ENCODE measurements at regions not wholly inside any gene's neighbourhood (a gene's known extent, or its start where the extent isn't known, plus 50 kb on each side); places are given as distances from the start of the nearest gene placed in this dataset.

DNA sequence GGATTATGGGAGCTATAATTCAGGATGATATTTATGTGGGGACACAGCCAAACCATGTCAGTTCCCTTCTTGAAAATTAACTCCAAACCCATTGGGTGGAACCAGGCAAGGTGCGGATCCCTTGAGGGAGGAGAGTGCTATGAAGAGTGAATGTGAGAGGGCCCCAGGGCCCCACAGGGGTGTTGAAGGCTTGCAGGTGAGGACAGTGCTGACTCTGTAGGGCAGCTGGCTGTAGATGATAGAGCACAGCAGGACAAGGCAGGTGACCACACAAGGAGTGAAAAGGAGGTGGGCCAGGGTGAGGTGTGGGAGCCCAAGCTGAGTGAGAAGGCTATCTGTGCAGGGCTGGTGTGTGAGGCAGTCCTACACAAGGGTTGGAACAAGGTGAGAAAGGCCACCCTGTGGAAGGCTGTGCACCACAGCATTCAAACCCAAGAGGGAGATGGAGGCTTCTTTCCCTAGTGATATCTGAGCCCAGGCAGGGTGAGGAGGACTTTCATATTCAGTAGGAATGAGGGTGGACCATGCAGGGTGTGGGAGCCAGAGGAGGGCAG lies 746.0 kb upstream of the CELF2 start:
- no peak for DNase-seq (ENCODE audit: low read depth in 2 of 2)

DNA sequence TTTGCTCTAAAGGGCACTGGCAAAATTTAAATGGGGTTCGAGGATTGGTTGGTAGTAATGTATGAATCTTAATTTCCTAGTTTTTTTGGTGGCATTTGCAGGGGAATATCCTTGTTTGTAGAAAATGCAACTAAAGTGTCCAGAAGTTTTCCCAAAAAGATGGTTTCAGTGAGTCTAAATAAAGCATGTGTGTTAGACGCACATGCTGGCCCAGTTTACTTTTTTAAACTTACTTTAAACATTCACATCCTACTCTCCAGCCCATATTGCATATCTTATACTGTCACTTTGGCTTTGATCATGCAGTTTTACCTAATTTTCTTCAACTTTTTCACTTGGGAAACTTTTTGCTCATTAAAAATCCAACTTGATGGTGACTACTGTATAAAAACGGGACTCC lies 744.0 kb upstream of the CELF2 start:
- DNase-seq (ENCODE audit: low read depth in 2 of 2), result no peak

DNA sequence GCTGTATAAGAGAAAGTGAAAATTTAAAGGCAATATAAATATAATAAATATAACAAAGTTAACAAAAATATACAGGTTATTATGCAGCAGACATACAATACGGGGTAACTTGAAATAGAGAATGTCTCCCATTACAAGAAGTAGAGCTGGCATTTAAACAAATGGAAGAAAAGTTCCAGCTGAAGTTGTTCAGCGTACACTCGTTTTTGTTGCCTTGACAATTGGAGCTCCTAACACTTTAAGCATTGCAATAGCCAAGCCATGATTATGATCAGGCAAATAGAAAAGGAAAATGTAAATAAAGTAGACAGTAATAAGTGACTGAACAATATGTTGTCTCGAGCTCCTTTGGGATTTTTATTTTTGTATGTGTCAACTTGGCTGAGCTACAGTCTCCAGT lies 737.8 kb upstream of the CELF2 start:
- DNase-seq (ENCODE audit: low read depth in 2 of 2), result no peak

DNA sequence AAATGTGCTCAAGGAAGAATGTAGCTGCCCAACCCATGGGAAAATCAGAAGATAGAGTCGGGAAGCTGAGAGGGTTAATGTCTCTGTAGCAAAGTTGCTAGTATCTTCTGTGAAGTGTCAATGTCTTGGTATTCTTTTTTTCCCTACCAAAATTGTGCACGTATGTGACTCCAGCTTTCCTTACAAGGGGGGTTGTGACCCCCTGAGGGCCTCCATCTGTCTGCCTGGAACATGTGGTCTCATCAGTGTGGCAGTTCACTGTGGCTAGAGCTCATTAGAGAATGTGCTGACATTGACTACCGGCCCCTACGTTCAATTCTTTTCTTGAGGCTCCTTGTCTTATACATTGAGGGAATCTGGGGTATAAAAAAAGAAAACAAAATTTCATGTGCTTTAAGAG lies 725.2 kb upstream of the CELF2 start:
- DNase-seq (ENCODE audit: low read depth in 2 of 2), result no peak

DNA sequence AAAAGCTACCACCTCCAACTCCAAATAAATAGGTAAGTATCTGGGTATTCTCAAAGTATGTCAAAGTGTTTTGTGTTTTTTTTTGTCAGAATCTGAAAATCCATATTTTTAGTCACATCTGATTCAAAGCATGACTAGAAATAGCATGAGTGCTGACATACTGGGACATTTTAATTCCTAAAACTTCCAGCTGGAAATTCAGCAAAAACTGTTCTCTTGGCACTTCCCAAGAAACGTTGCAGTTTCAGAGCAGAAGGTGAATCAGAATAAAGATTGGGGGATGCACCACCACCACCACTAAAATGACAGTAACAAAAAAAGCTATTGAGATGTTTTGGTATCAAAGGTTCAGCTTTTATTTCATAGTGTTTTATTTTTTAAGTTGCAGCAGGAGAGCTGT lies 724.6 kb upstream of the CELF2 start:
- no peak for DNase-seq (ENCODE audit: low read depth in 2 of 2)

DNA sequence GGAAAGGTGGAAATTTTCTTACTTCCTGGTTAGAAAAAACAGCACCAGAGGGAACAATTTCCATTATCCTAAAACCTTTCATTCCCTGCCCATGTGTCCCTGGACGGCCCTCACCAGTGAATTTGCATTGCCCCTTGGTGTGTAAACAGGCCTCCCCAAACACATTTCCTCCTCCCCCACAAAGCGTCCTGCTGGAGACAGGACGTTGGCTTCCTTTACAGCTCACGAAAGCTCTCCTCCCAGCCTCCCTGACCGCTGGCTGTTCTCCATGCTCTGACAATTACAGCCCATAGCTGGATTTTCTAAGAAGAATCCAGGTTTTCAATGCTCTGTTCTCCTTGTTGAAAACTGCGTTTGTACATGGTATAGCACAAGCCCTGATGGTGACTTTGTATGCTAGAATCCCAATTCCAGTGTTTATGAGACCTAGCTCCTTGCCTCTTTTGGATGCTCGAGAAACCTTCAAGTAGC lies 724.2 kb upstream of the CELF2 start:
- no peak for DNase-seq (ENCODE audit: low read depth in 2 of 2)

DNA sequence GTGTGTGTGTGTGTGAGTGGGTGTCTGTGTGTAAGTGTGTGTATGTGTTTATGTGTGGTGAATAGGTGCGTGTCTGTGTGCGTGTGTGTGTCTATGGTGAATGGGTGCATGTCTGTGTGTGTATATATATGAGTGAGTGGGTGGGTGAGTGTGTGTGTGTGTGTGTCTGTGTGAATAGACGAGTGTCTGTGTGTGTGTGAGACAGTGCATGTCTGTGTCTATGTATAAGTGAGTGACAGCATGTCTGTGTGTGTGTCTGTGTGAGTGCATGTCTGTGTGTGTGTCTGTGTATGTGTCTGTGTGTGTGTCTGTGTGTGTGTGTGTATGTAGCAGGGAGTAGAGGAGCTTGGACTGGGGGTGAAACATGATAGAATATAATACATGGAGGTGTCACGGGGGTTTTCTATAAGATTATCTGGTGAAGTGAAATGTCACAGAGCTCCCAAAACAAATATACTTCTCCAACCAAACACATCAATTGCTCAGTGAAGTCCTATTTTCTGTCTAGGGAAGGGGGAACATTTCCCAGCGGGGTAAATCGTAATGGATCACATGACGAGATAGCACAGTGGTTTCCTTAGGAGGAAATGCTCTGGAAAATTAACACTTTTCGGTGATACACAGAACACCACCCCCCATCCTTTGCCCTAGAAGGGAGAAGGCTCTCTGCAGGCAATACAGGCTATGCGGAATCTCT lies 723.3 kb upstream of the CELF2 start:
- no peak for DNase-seq (ENCODE audit: low read depth in 2 of 2)

DNA sequence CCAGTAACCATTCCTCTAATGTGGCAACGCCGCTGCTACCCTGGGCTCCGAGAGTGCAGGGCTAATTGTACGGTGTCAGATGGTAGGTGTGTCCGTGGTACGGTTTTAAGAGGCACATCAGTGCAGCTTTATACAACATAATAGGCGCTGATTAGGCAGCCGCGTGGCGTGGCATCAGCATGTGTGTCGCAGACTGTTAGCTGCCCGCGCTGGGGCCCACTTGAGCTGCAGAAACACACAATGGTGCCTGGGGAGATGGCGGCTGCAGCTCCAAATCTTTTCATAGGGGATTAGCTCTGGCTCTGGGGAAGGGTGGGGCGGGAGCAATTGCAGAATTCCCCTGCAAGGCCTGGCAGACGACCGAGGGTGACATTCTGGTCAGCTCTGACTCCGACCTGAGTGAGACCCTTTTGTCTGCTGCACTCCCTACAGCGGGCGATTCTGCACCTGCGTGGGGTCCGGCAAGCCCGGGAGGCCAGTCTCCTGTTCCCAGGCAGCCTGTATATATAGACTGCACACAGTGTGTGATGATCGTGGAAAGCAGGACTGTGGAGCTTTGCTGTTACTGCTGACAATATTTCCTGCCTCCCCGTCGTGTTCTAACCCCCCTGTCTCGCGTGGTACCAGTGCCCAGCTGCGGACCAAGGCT lies 722.7 kb upstream of the CELF2 start:
- no peak for DNase-seq (ENCODE audit: low read depth in 2 of 2)

DNA sequence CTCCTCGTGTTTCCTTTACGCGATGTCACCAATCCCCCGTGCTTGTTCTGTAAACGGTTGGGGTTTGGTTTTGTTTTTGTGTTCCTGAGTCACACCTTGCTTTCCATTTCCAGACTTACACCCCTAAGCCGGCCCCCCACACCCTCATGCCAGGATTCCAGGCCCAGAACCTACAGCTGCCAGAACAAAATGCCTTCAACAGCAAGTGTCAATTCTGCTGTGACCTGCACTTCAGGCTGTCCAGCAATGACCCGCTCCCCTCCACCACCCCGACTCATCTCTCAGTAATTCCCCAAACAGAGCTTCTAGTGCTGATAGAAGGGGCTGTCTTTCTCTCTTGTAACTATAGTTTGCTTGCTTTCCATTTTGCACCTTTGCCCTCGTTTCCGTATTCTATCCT lies 722.1 kb upstream of the CELF2 start:
- DNase-seq (ENCODE audit: low read depth in 2 of 2), result no peak

DNA sequence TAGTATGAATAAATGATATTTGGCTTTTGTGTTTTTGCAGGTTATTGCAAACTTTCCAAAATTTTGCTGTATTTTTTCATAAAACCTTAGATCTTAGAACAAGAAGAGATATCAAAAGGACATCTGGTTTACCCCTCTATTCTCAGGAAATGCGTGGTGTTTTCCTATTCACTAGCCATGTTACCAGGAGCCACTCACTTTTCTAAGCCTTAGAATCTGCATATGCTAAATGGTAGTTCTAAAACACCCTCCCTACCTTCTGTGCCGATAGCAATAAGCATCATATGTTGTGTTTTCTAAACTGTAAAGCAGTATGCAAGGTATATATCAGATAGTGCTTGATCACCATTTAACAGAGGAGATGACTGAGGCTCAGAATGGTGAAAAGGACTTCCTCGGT lies 715.0 kb upstream of the CELF2 start:
- DNase-seq (ENCODE audit: low read depth in 2 of 2), result no peak

DNA sequence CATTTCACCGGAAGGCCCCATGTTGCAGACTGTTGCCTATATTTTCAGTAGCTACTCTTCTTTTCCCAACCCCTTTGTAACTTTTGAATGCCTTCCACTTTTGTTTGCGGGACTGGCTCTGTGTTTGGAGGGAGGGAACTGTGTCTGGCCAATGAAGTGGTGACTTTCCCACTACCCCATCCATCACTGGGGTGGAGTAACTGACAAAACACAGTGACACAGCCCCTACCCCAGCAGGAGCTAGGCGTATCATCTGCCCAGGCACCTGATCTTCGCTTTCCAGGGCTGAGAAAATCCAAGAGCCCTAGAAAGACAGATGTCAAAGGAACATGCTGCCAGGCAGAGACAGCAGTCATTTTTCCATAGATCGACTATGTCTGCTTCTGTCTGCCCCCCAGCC lies 710.6 kb upstream of the CELF2 start:
- no peak for DNase-seq (ENCODE audit: low read depth in 2 of 2)

DNA sequence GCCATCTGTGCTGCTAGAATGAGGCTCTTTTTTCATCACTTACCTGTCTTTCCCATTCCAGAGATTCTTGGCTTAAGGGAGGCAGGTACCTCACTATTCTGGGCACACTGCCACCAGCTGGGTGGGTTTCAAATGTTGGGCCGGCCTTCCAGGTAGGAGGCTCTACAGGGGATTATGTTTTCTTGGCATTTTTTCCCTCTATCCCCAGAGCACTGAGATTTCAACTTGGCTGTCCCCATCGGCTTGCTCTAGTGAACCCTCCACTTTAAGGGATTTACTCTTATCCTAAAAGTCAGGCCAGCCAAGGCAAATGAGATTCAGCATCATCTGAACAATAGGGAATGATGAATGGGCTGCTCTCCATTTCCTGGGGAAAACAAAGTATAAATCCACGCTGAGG lies 710.1 kb upstream of the CELF2 start:
- DNase-seq (ENCODE audit: low read depth in 2 of 2), result no peak

DNA sequence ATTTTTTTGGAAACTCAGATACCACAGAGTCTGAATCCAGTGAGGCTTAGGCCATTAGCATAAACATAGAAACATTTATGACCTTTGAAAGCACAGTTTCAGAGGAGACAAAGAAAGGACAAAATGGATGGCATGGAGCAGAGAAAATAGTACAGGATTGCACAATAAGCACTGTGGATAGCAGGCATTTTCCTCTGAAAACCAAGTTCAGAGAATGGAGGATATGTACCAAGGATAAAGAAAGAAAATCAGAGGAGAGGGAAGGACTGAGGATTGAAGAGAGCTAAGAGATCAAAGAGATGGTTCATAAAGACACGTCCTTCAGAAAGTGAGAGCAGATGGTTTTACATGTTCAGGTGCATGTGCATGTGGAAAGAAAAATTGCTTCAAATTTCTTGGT lies 707.2 kb upstream of the CELF2 start:
- no peak for DNase-seq (ENCODE audit: low read depth in 2 of 2)

DNA sequence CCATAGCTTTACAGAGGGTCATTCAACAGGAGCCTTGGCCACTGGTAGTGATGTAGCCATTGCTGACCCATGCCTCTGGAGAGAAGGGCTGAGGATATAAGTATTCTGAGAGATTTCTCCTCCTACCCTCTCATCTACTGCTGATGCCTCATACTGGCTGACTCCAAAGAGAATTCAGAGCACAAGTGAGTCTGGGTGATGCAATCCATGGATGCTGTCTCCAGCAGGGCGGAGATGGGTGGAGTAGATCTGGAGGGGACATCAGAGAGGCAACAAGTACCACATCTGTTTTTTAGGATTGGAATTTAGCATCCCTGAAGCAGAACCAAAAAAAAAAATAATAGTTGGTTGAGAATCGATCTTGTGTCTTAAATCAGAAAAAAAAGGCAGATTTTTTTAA lies 705.7 kb upstream of the CELF2 start:
- no peak for DNase-seq (ENCODE audit: low read depth in 2 of 2)

DNA sequence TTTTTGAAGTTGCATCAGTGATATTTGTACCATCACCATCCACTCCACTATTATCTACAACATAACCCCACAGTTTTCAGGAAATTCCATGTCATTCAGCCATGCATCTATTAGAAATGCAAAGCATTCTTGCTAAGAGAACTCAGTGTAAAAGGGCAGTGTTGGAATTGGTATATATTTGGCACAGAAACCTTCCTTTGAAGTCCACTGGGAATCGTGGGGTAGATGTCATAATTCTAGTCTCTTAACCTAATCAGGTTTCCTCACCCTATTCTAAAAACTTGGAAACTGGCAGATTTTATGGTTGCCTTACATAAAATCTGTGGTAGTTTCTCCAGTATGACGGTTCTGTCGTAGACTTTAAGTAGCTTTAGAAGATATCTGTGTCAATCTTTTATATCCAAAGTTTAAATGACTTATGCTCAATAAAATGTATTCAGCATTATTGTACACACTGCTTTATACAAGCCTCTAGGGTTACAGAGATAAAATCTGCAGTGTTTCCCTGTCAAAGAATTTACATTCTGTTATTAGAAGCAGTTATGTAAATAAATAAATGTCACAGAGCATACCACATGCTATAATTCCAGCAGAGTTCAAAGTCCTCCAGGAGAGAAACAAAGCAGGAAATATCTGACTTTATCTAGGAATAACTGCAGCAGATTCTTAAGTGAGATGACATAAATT lies 704.4 kb upstream of the CELF2 start:
- no peak for DNase-seq (ENCODE audit: low read depth in 2 of 2)

DNA sequence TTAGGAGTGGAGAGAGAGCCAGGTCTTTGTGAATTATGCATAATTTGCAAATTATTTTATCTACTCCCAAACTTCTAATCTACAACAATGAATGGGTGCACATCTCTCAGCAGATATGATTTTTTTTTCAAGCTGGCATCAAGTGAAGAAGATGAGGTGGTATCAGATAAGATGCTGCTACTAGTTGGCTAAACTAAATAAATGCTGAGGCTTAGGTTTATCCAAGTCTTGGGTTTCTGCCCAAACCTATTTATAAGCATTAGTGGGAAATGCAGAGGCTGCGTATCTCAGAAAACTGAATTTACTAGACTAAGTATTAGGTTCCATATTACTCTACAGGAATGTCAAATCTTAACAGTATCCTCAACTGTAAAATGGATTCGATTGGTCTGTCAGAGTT lies 703.0 kb upstream of the CELF2 start:
- DNase-seq (ENCODE audit: low read depth in 2 of 2), result no peak

DNA sequence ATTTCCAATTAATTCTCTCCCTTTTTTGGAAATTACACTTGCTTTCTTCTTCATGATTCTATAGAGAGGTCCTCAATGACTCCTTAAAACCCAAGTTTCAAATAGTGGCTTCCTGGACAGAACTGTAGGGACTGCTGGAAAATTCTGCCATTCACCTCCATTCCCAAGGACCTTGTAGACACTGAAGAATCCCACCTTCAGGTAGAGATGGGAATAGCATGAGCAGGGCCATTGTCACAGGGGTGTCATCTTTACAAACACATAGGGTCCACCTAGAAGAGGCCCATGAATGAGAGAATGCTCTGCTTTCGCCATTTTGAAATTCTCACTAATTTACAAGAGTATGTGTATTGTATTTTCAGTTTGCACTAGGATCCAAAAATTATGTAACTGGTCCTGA lies 701.7 kb upstream of the CELF2 start:
- DNase-seq (ENCODE audit: low read depth in 2 of 2), result no peak

DNA sequence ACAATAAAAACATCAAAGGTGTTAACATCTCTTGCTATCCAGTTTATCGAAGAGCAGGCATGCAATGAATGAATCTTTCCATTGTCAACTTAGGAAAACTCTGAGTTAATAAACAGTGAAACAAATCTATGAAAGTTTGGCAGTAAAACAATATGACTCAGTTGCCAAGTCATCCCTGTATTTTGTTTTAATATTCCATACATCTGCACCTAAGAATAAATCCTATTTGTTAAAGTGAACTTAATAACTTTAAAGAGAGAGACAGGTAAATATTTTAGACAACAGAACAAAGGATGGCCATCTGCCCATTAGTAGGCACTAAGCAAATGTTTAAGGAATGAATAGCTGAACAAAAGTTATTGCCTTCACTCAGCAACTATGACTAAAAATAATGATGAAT lies 700.5 kb upstream of the CELF2 start:
- no peak for DNase-seq (ENCODE audit: low read depth in 2 of 2)

DNA sequence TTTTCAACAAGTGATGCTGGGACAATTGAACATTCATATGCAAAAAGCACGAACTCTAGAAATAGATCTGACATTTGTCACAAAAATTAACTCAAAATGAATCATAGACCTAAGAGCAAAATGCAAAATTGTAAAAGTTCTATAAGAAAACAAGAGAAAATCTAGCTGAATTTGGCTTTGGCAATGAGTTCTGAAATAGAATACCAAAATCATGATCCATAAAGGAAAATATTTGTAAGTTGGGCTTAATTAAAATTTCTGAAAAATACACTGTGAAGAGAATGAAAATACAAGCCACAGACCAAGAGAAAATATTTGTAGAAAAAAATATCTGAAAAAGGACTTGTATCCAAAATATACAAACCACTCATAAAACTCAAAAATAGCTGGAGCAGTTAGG lies 698.8 kb upstream of the CELF2 start:
- no peak for DNase-seq (ENCODE audit: low read depth in 2 of 2)

DNA sequence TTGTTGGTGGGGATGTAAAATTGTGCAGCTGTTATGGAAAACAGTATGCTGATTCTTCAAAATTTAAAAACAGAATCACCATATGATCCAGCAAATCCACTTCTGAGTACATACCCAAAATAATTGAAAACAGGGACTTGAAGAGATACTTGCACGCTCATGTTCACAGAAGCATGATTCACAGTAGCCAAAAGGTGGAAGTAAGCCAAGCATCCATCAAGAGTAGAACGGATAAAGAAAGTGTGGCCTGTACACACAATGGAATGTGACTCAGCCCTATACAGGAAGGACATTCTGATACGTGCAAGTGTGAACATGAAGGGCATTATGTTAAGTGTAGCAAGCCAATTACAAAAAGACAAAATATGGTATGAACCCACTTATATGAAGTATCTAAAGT lies 696.7 kb upstream of the CELF2 start:
- DNase-seq (ENCODE audit: low read depth in 2 of 2), result no peak

DNA sequence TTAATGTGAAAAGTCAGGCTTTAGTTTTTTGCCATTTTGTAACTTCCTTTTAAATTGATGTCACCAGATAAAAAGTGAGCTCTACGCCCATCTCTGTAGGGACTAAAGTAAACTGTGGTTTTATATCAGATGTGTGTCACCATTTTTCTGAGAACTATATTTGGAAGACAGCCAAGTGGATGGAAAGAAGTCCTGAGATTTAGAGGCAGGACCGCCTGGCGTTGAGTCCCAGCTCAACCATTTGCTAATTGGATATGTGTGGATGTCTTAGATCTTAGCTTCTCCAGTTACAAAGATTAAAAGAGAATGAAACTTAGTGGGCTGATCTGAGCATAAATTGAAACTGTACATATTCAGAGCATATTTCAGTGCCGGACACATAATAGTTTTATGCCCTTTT lies 691.6 kb upstream of the CELF2 start:
- DNase-seq (ENCODE audit: low read depth in 2 of 2), result no peak

DNA sequence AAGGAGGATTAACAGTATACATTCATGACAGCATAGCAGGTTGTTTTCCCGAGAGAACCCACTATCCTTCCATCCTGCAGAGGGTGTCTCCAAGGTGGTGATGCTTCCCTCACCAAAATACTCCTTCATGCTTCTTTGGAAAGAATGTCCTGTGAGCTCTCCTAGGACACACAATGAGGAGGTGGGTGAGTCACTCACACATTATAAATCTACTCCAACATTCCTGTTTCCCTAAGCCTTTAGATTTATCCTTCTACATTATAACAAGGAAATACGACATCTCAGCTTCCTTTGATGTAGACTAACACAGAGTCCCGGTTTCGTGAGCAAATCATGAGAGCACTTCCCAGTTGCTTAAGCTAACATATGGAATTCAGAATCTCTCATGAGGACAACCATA lies 689.7 kb upstream of the CELF2 start:
- DNase-seq (ENCODE audit: low read depth in 2 of 2), result no peak

DNA sequence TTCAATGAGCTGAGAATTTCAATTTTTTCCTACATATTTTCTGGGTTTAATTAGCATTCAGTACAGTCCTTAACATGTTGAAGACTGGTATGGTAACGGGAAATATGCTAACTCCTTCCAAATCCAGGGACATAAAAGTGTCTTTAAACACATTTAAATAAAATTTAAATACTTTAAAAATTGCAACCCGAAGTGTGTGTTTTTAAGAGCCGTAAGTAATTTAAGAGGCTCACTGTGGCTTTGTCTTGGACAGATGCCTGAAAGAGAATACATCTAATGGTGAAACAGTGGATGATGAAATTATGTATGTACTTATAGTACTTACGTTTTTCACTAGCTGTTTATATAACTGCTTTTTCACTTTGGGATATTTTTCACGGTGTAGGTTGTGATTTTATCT lies 687.3 kb upstream of the CELF2 start:
- DNase-seq (ENCODE audit: low read depth in 2 of 2), result no peak
